Mucosa of stomach (tissue), 1 donor: ENCODE measurements at regions not wholly inside any gene's neighbourhood (a gene's known extent, or its start where the extent isn't known, plus 50 kb on each side); places are given as distances from the start of the nearest gene placed in this dataset.

ENCODE experiments used
- H3K27me3 ChIP-seq: one replicate; pipeline ENCODE4 v1.7.0; 2013; ENCODE audit warnings: mild to moderate bottlenecking, low read length; ENCODE audit not compliant: control insufficient read depth, insufficient read depth
- H3K36me3 ChIP-seq: one replicate; pipeline ENCODE4 v1.7.0; 2013; ENCODE audit warnings: low read length; ENCODE audit not compliant: control insufficient read depth, insufficient read depth
- H3K4me1 ChIP-seq: one replicate; pipeline ENCODE4 v1.7.0; 2013; ENCODE audit warnings: mild to moderate bottlenecking, low read length; ENCODE audit not compliant: control insufficient read depth, insufficient read depth
- H3K4me3 ChIP-seq: one replicate; pipeline ENCODE4 v1.7.0; 2013; ENCODE audit warnings: low read length
- H3K9ac ChIP-seq: one replicate; pipeline ENCODE4 v1.7.0; 2013; ENCODE audit warnings: mild to moderate bottlenecking, low read length, moderate library complexity
- H3K9me3 ChIP-seq: one replicate; pipeline ENCODE4 v1.7.0; 2013; ENCODE audit warnings: mild to moderate bottlenecking, low read length, moderate library complexity; ENCODE audit not compliant: control insufficient read depth
- donor health status: Pancreatic carcinoma.

GRCh38 chr1:82520611-82521010 is 719.9 kb downstream of the ADGRL2 start:
- H3K36me3 ChIP-seq = no peaks in the 10 kb centered on the region
- H3K4me1 ChIP-seq = no peaks in the 10 kb centered on the region
- H3K4me3 ChIP-seq = no peak overlapping the region
- H3K9ac ChIP-seq = no peak overlapping the region
- no peaks in the 10 kb centered on the region for H3K9me3 ChIP-seq
- H3K27me3 ChIP-seq = no peaks in the 10 kb centered on the region

GRCh38 chr1:82517586-82517985 is 716.9 kb downstream of the ADGRL2 start:
- Histone ChIP-seq H3K9ac (no peak overlapping the region), H3K27me3 (no peaks in the 10 kb centered on the region), H3K36me3 (no peaks in the 10 kb centered on the region), H3K4me3 (no peak overlapping the region), H3K9me3 (no peaks in the 10 kb centered on the region), H3K4me1 (no peaks in the 10 kb centered on the region)

GRCh38 chr1:82515650-82516049 is 714.9 kb downstream of the ADGRL2 start:
- Histone ChIP-seq H3K4me3 (no peak overlapping the region), H3K9me3 (no peaks in the 10 kb centered on the region), H3K9ac (no peak overlapping the region), H3K36me3 (no peaks in the 10 kb centered on the region), H3K4me1 (no peaks in the 10 kb centered on the region), H3K27me3 (no peaks in the 10 kb centered on the region)

- Histone ChIP-seq H3K4me3 (no peak overlapping the region), H3K4me1 (no peaks in the 10 kb centered on the region), H3K9me3 (no peaks in the 10 kb centered on the region), H3K36me3 (no peaks in the 10 kb centered on the region), H3K27me3 (no peaks in the 10 kb centered on the region), H3K9ac (no peak overlapping the region)
Observed at GRCh38 chr1:82511441-82511840, 710.7 kb downstream of the ADGRL2 start.

- H3K9me3 ChIP-seq = no peaks in the 10 kb centered on the region
- H3K9ac ChIP-seq = no peak overlapping the region
- no peak overlapping the region for H3K4me3 ChIP-seq
- H3K27me3 ChIP-seq = no peaks in the 10 kb centered on the region
- H3K36me3 ChIP-seq = no peaks in the 10 kb centered on the region
- H3K4me1 ChIP-seq = no peaks in the 10 kb centered on the region
Observed at GRCh38 chr1:82510431-82510830, 709.7 kb downstream of the ADGRL2 start.

- Histone ChIP-seq H3K36me3 (no peaks in the 10 kb centered on the region), H3K4me1 (no peaks in the 10 kb centered on the region), H3K4me3 (no peak overlapping the region), H3K9ac (no peak overlapping the region), H3K9me3 (no peaks in the 10 kb centered on the region), H3K27me3 (no peaks in the 10 kb centered on the region)
Observed at GRCh38 chr1:82507011-82507410, 706.3 kb downstream of the ADGRL2 start.

- no peak overlapping the region for H3K4me3 ChIP-seq
- no peaks in the 10 kb centered on the region for H3K27me3 ChIP-seq
- H3K36me3 ChIP-seq = no peaks in the 10 kb centered on the region
- H3K9ac ChIP-seq = no peak overlapping the region
- no peaks in the 10 kb centered on the region for H3K9me3 ChIP-seq
- no peaks in the 10 kb centered on the region for H3K4me1 ChIP-seq
Observed at GRCh38 chr1:82503822-82504221, 703.1 kb downstream of the ADGRL2 start.

- H3K27me3 ChIP-seq = no peaks in the 10 kb centered on the region
- no peaks in the 10 kb centered on the region for H3K4me1 ChIP-seq
- no peaks in the 10 kb centered on the region for H3K9me3 ChIP-seq
- H3K36me3 ChIP-seq = no peaks in the 10 kb centered on the region
- H3K4me3 ChIP-seq = no peak overlapping the region
- H3K9ac ChIP-seq = no peak overlapping the region
Observed at GRCh38 chr1:82499022-82499421, 698.3 kb downstream of the ADGRL2 start.

- Histone ChIP-seq H3K9me3 (no peaks in the 10 kb centered on the region), H3K4me1 (no peaks in the 10 kb centered on the region), H3K9ac (no peak overlapping the region), H3K36me3 (no peaks in the 10 kb centered on the region), H3K27me3 (no peaks in the 10 kb centered on the region), H3K4me3 (no peak overlapping the region)
Observed at GRCh38 chr1:82494117-82494516, 693.4 kb downstream of the ADGRL2 start.

GRCh38 chr1:82492159-82492558 is 691.4 kb downstream of the ADGRL2 start:
- Histone ChIP-seq H3K9ac (no peak overlapping the region), H3K4me1 (no peaks in the 10 kb centered on the region), H3K36me3 (no peaks in the 10 kb centered on the region), H3K9me3 (no peaks in the 10 kb centered on the region), H3K4me3 (no peak overlapping the region), H3K27me3 (no peaks in the 10 kb centered on the region)

- Histone ChIP-seq H3K9ac (no peak overlapping the region), H3K36me3 (no peaks in the 10 kb centered on the region), H3K27me3 (no peaks in the 10 kb centered on the region), H3K4me3 (no peak overlapping the region), H3K4me1 (no peaks in the 10 kb centered on the region), H3K9me3 (no peaks in the 10 kb centered on the region)
Observed at GRCh38 chr1:82491301-82492048, 690.7 kb downstream of the ADGRL2 start.

- H3K36me3 ChIP-seq = no peaks in the 10 kb centered on the region
- H3K27me3 ChIP-seq = no peaks in the 10 kb centered on the region
- H3K4me3 ChIP-seq = no peak overlapping the region
- no peak overlapping the region for H3K9ac ChIP-seq
- H3K4me1 ChIP-seq = no peaks in the 10 kb centered on the region
- H3K9me3 ChIP-seq = no peaks in the 10 kb centered on the region
Observed at GRCh38 chr1:82487778-82488177, 687.0 kb downstream of the ADGRL2 start.

GRCh38 chr1:82486969-82487368 is 686.2 kb downstream of the ADGRL2 start:
- H3K9me3 ChIP-seq = no peaks in the 10 kb centered on the region
- H3K9ac ChIP-seq = no peak overlapping the region

More at GRCh38 chr1:82486969-82487368, 686.2 kb downstream of the ADGRL2 start:
- H3K4me1 ChIP-seq = no peaks in the 10 kb centered on the region
- H3K27me3 ChIP-seq = no peaks in the 10 kb centered on the region
- no peak overlapping the region for H3K4me3 ChIP-seq
- H3K36me3 ChIP-seq = no peaks in the 10 kb centered on the region
